Hematopoietic multipotent progenitor cell treated with erythropoietin and hydrocortisone succinate and interleukin-3 and kit ligand, for 6 days (in vitro differentiated cells): ENCODE measurements at regions not wholly inside any gene's neighbourhood (a gene's known extent, or its start where the extent isn't known, plus 50 kb on each side); places are given as distances from the start of the nearest gene placed in this dataset.
"Not testable (repeated sequence)": the region's sequence is repeated elsewhere in the genome, so short reads cannot be mapped to it uniquely, and the experiment has no call there.

Source experiments
- DNase-seq: peaks from one replicate; pipeline ENCODE4 v3.0.0-alpha.2; 2015

- DNase-seq, result no peak
Measured at GRCh38 chr1:232379063-232379434, 250.9 kb downstream of the SIPA1L2 start.

GRCh38 chr1:232378266-232379062 lies 251.5 kb downstream of the SIPA1L2 start:
- no peak for DNase-seq

GRCh38 chr1:232377494-232377770 lies 252.5 kb downstream of the SIPA1L2 start:
- DNase-seq, result no peak

GRCh38 chr1:232376632-232377493 lies 253.1 kb downstream of the SIPA1L2 start:
- no peak for DNase-seq

GRCh38 chr1:232372841-232373440 lies 257.0 kb downstream of the SIPA1L2 start:
- no peak for DNase-seq

- no peak for DNase-seq
Measured at GRCh38 chr1:232372431-232372830, 257.5 kb downstream of the SIPA1L2 start.

GRCh38 chr1:232369451-232370296 lies 260.3 kb downstream of the SIPA1L2 start:
- DNase-seq, result no peak

GRCh38 chr1:232368821-232369321 lies 261.1 kb downstream of the SIPA1L2 start:
- DNase-seq, result no peak

- no peak for DNase-seq
Measured at GRCh38 chr1:232367293-232367692, 262.6 kb downstream of the SIPA1L2 start.

- no peak for DNase-seq
Measured at GRCh38 chr1:232364654-232365382, 265.1 kb downstream of the SIPA1L2 start.

GRCh38 chr1:232363008-232363407 lies 266.9 kb downstream of the SIPA1L2 start:
- no peak for DNase-seq

- no peak for DNase-seq
Measured at GRCh38 chr1:232357416-232357815, 272.5 kb downstream of the SIPA1L2 start.

GRCh38 chr1:232355162-232356006 lies 274.5 kb downstream of the SIPA1L2 start:
- DNase-seq, result no peak

- DNase-seq, result no peak
Measured at GRCh38 chr1:232353001-232353400, 276.9 kb downstream of the SIPA1L2 start.

- no peak for DNase-seq
Measured at GRCh38 chr1:232352366-232352765, 277.6 kb downstream of the SIPA1L2 start.

GRCh38 chr1:232351335-232351734 lies 278.6 kb downstream of the SIPA1L2 start:
- DNase-seq, result no peak

GRCh38 chr1:232346844-232347243 lies 283.1 kb downstream of the SIPA1L2 start:
- no peak for DNase-seq

- no peak for DNase-seq
Measured at GRCh38 chr1:232344791-232345399, 285.0 kb downstream of the SIPA1L2 start.

GRCh38 chr1:232344186-232344585 lies 285.7 kb downstream of the SIPA1L2 start:
- not testable (repeated sequence) for DNase-seq

GRCh38 chr1:232340446-232340845 lies 289.5 kb downstream of the SIPA1L2 start:
- no peak for DNase-seq

- no peak for DNase-seq
Measured at GRCh38 chr1:232339073-232339472, 290.9 kb downstream of the SIPA1L2 start.
